Kidney (tissue), 13 donors: ENCODE measurements at regions not wholly inside any gene's neighbourhood (a gene's known extent, or its start where the extent isn't known, plus 50 kb on each side); places are given as distances from the start of the nearest gene placed in this dataset.

ENCODE experiments used
- DNase-seq, 5 donors: peaks; one replicate each; pipeline ENCODE4 v3.0.0-alpha.2; 2013 to 2020
- FAIRE-seq: peaks from 2 replicates; lab custom pipeline; 2012; peaks lifted over from hg19 to GRCh38; lab: Jason Lieb, UNC
- H3K27ac ChIP-seq, 2 donors: one replicate each; pipeline ENCODE4 v1.7.0; 2013; ENCODE audit warnings: low read depth in 2 of 2, low read length in 2 of 2, inconsistent platforms in 1 of 2
- H3K27me3 ChIP-seq: one replicate; pipeline ENCODE4 v1.7.1; 2013; ENCODE audit warnings: low read length, inconsistent platforms; ENCODE audit not compliant: control insufficient read depth, insufficient read depth
- H3K36me3 ChIP-seq, 3 donors: one replicate each; pipeline versions ENCODE4 v1.7.0 to v1.7.1; 2013; ENCODE audit warnings: low read length in 3 of 3, control low read depth in 1 of 3, inconsistent platforms in 1 of 3; ENCODE audit not compliant: insufficient read depth in 3 of 3, control insufficient read depth in 2 of 3
- H3K4me1 ChIP-seq, 3 donors: one replicate each; pipeline versions ENCODE4 v1.7.0 to v1.7.1; 2013; ENCODE audit warnings: low read length in 3 of 3, inconsistent platforms in 1 of 3, low read depth in 1 of 3; ENCODE audit not compliant: control insufficient read depth in 2 of 3, insufficient read depth in 2 of 3
- H3K4me3 ChIP-seq, 3 donors: one replicate each; pipeline versions ENCODE4 v1.7.0 to v1.8.1; 2013; ENCODE audit warnings: low read length in 3 of 3, control low read depth in 1 of 3, inconsistent platforms in 1 of 3
- H3K9ac ChIP-seq, 3 donors: one replicate each; pipeline versions ENCODE4 v1.7.0 to v1.7.1; 2013; ENCODE audit warnings: low read length in 3 of 3, control low read depth in 1 of 3, inconsistent platforms in 1 of 3
- H3K9me3 ChIP-seq, 3 donors: one replicate each; pipeline versions ENCODE4 v1.7.0 to v1.7.1; 2013; ENCODE audit warnings: low read length in 3 of 3, control low read depth in 1 of 3, inconsistent platforms in 1 of 3; ENCODE audit not compliant: control insufficient read depth in 2 of 3, insufficient read depth in 1 of 3
- intact Hi-C: fragments of 100-400 bp; cut with DNase I; formaldehyde crosslinking; loops from one replicate; pipeline ENCODE4 v1.11.1; 2022
- TF ChIP-seq, protein P1 (sequence below): IDR thresholded peaks from 3 replicates; pipeline ENCODE4 v1.5.1; 2012; ENCODE audit warnings: mild to moderate bottlenecking, moderate library complexity, borderline replicate concordance; ENCODE audit not compliant: insufficient read depth; ENCODE audit errors: extremely low read depth
- donor health status: control.
- donor health status: control.
- donor health status: control.
- donor health status: control.
- donor health status: control.
- donor health status: DM: yes; HTN: yes; CAD: no.
- donor health status: Normal renal cell carcinoma (clear cell type).

DNA sequence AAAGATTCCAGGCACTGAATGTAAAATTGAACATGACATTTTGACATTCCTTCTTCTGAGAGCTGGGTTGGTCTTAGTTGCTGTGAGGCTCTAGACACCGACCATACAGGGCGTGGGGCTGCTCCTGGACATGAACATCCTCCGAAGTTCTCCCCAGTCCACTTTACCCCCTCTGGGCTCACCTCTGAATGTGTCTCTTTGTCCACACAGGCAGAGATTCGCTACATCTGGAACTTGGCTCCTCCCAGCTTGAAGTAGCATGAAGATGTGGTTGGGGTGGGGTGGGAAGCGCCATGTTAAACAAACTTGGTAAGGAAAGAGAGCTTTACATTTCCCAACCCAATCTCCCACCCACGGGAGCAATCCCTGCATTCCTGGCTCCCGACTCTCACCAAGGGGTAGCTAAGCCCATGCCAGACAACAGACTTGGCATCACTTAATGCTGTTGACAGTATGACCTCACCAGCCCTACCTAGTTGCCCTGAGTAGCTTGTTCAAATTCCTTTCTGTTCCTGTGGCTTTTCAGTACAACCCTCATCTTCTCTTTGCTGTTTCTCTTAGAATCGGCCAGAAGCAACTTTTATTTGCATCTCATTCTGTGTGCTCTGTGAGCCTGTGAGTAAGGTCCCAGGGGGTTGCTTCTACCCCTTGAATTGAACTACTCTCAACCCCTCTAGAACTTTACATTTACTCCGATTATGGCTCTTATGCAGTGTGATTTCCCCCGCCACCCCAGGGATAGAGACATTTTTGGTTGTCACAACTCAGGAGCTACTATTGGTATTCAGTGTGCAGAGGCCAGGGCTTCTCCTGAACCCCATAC lies 211.4 kb downstream of the SEC23IP start:
- H3K27me3 ChIP-seq, result no peaks in the 10 kb centered on the region
- FAIRE-seq, result no peak
- no peak for DNase-seq

DNA sequence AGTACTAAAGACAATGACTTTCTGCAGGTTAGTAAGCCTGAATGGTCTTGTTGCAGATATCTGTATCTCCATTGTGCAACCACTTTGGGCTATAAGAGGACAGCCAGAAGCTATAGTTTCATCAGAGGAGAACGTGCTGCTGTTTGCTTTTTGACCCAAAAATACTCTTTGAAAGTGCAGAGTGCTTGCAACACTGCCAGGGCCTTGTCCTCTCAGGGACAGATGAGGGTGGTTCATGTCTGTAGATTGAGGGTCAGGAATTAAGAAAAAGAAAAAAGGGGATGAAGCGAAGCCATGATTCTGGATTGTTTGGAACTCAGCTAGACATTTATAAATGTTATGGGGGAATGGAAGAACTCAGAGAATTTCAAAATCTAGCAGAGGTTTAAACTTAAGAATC lies 212.5 kb downstream of the SEC23IP start:
- no peak for DNase-seq
- Histone ChIP-seq H3K9me3 (no peaks in the 10 kb centered on the region), H3K4me1 (peaks cover 0 to 4% (median 0%) of the 10 kb centered on the region in 3 donors), H3K9ac (no peak overlapping the region), H3K4me3 (no peak overlapping the region), H3K36me3 (no peaks in the 10 kb centered on the region), H3K27ac (no peak overlapping the region), H3K27me3 (no peaks in the 10 kb centered on the region)
- no peak for FAIRE-seq
- TF ChIP-seq, protein P1, sequence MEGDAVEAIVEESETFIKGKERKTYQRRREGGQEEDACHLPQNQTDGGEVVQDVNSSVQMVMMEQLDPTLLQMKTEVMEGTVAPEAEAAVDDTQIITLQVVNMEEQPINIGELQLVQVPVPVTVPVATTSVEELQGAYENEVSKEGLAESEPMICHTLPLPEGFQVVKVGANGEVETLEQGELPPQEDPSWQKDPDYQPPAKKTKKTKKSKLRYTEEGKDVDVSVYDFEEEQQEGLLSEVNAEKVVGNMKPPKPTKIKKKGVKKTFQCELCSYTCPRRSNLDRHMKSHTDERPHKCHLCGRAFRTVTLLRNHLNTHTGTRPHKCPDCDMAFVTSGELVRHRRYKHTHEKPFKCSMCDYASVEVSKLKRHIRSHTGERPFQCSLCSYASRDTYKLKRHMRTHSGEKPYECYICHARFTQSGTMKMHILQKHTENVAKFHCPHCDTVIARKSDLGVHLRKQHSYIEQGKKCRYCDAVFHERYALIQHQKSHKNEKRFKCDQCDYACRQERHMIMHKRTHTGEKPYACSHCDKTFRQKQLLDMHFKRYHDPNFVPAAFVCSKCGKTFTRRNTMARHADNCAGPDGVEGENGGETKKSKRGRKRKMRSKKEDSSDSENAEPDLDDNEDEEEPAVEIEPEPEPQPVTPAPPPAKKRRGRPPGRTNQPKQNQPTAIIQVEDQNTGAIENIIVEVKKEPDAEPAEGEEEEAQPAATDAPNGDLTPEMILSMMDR, result no peak
- intact Hi-C loops, result no loop called here

More for the DNA sequence above, 211.4 kb downstream of the SEC23IP start:
- Histone ChIP-seq H3K4me1 (peaks cover 0 to 4% (median 0%) of the 10 kb centered on the region in 3 donors), H3K36me3 (no peaks in the 10 kb centered on the region), H3K9ac (no peak overlapping the region), H3K27ac (no peak overlapping the region), H3K9me3 (no peaks in the 10 kb centered on the region), H3K4me3 (no peak overlapping the region)
- intact Hi-C loops, result no loop called here
- TF ChIP-seq, protein P1, result no peak

DNA sequence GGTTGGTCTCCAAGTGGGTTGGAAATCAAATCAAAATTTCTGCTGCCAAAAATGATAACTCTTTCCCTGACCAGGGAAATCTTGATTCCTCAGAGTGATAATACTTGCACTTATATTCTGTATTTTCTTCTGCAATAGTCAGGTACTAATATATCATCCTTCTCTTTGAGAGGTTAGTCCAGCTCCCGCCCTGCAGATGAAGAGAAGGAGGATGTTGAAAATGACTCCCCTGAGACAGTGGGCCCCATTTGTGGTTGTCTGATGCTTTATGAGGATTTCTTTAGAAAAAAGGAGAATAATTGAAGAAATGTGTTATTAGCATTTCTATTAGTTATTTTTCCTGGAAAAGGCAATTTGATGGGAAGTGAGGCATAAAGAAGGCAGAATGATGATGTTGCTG lies 213.0 kb downstream of the SEC23IP start:
- no peak for DNase-seq
- TF ChIP-seq, protein P1, result no peak
- H3K4me1 ChIP-seq, result peaks cover 0 to 4% (median 0%) of the 10 kb centered on the region in 3 donors
- no peaks in the 10 kb centered on the region for H3K36me3 ChIP-seq
- H3K9me3 ChIP-seq, result no peaks in the 10 kb centered on the region
- no peak overlapping the region for H3K9ac ChIP-seq
- intact Hi-C loops, result no loop called here
- H3K27ac ChIP-seq, result no peak overlapping the region
- FAIRE-seq, result no peak
- no peaks in the 10 kb centered on the region for H3K27me3 ChIP-seq
- no peak overlapping the region for H3K4me3 ChIP-seq
